ENCODE measurements at regions not wholly inside any gene's neighbourhood (a gene's known extent, or its start where the extent isn't known, plus 50 kb on each side); places are given as distances from the start of the nearest gene placed in this dataset.
"Not testable (repeated sequence)": the region's sequence is repeated elsewhere in the genome, so short reads cannot be mapped to it uniquely, and the experiment has no call there.

DNA sequence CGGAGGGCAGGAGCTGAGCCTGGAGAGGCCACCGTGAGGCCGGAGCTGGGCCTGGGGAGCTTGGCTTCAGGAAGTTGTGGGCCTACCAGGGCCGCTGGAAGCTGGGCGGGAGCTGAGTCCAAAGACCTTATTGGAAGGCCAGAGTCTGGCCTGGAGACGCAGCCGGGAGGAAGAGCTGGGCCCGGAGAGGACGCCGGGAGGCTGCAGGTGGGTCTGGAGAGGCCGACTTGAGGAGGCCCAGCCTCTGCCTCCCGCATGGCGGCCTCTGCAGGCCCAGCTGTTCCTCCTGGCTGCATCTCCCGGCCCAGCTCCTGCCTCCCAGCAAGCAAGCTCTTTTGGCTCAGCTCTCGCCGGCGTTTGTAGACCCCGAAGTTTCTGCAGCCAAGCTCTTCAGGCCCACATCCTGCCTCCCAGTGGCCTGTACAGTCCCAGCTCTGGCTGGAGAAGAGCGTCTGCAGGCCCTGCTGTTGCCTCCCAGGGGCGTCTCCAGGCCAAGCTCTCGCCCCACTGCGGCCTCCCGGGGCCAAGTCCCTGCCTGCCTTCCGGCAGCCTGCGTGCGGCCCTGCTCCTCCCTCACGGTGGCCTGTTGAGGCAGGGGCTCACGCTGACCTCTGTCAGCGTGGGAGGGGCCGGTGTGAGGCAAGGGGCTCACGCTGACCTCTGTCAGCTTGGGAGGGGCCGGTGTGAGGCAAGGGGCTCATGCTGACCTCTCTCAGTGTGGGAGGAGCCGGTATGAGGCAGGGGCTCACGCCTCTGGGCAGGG lies 70.4 kb upstream of the COBL start:
- H3K9me3 ChIP-seq (ENCODE audit: control insufficient read depth in 2 of 2, low read length in 2 of 2); H3K27ac ChIP-seq (ENCODE audit: low read depth in 2 of 2, low read length in 2 of 2); H3K4me3 ChIP-seq (ENCODE audit: low read length in 2 of 2); H3K9ac ChIP-seq (ENCODE audit: low read depth in 1 of 2, low read length in 2 of 2); H3K27me3 ChIP-seq (ENCODE audit: control insufficient read depth in 2 of 2, insufficient read depth in 2 of 2, low read length in 2 of 2); H3K36me3 ChIP-seq (ENCODE audit: control insufficient read depth in 2 of 2, insufficient read depth in 2 of 2, low read length in 2 of 2); H3K4me1 ChIP-seq (ENCODE audit: control insufficient read depth in 2 of 2, insufficient read depth in 2 of 2, low read length in 2 of 2): not testable (repeated sequence)

DNA sequence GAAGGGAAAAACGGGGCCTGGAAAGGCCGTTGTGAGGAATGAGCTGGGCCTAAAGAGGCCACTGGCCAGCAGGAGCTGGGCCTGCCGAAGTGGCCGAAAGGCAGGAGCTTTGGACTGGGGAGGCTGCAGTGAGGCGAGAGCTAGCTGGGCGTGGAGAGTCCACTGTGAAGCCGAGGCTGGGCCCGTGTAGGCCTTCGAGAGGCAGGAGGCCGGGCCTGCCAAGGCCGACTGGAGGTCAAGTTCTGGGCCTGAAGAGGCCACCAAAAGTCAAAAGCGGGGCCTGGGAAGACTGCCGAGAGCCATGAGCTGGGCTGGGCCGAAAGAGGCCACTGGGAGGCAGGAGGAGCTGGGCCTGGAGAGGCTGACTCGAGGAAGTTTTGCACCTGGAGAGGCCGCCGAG lies 69.6 kb upstream of the COBL start:
- not testable (repeated sequence) for H3K27me3 ChIP-seq (ENCODE audit: control insufficient read depth in 2 of 2, insufficient read depth in 2 of 2, low read length in 2 of 2); H3K27ac ChIP-seq (ENCODE audit: low read depth in 2 of 2, low read length in 2 of 2); H3K36me3 ChIP-seq (ENCODE audit: control insufficient read depth in 2 of 2, insufficient read depth in 2 of 2, low read length in 2 of 2); H3K4me3 ChIP-seq (ENCODE audit: low read length in 2 of 2); H3K9ac ChIP-seq (ENCODE audit: low read depth in 1 of 2, low read length in 2 of 2); H3K4me1 ChIP-seq (ENCODE audit: control insufficient read depth in 2 of 2, insufficient read depth in 2 of 2, low read length in 2 of 2); H3K9me3 ChIP-seq (ENCODE audit: control insufficient read depth in 2 of 2, low read length in 2 of 2)

DNA sequence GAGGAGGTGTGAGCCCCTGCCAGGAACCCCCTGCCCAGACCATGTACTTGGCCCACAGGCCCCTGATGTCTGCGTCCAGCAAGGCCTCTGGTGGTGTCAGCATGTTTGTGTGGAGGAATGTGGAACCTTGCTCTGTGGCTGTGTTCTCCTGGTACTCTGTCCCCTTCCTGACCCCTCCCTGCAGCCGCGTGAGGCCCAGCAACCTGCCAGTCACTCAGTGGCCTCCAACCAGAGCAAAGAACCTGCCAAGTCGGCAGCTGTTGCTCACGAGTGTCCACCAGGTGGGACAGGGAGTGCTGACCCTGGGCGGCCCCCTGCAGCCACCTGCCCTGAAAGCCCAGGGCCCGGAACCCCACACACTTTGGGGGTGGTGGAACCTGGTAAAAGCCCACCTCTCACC lies 65.6 kb upstream of the COBL start:
- H3K27ac ChIP-seq (ENCODE audit: low read depth in 2 of 2, low read length in 2 of 2): not testable (repeated sequence)

DNA sequence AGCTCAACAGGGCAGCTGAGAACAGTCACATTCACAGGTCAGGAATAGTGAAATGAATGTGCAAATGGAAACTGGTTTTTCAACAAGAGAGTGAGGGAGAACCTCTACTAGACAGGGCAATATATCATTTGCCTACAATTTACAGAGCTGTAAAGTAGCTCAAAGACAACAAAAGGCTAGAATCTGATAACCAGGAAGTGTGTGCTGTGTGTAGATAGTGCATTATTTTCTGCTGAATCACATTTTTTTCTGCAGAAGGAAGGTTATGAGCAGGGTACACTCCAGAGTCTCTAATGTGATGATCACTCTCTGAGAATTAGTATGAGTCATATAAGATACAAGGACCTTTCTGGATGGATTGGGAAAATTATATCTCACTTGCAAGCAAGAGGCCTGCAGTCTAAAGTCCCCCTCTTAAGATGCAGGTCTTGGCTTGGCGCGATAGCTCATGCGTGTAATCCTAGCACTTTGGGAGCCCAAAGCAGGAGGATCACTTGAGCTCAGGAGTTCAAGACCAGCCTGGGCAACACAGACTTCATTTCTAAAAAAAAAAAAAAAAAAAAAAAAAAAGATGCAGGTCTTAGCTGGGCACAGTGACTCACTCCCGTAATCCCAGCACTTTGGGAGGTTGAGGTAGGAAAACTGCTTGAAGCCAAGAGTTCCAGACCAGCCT lies 59.9 kb upstream of the COBL start:
- Histone ChIP-seq H3K27ac (ENCODE audit: low read depth in 2 of 2, low read length in 2 of 2) (peak overlapping the region; percentile 25 to 72), H3K36me3 (ENCODE audit: control insufficient read depth in 2 of 2, insufficient read depth in 2 of 2, low read length in 2 of 2) (no peaks in the 10 kb centered on the region), H3K4me3 (ENCODE audit: low read length in 2 of 2) (no peak overlapping the region), H3K4me1 (ENCODE audit: control insufficient read depth in 2 of 2, insufficient read depth in 2 of 2, low read length in 2 of 2) (peaks cover 4 to 11% of the 10 kb centered on the region in 2 donors), H3K27me3 (ENCODE audit: control insufficient read depth in 2 of 2, insufficient read depth in 2 of 2, low read length in 2 of 2) (no peaks in the 10 kb centered on the region), H3K9ac (ENCODE audit: low read depth in 1 of 2, low read length in 2 of 2) (no peak overlapping the region), H3K9me3 (ENCODE audit: control insufficient read depth in 2 of 2, low read length in 2 of 2) (no peaks in the 10 kb centered on the region)

More for the DNA sequence above, 65.6 kb upstream of the COBL start:
- not testable (repeated sequence) for H3K4me3 ChIP-seq (ENCODE audit: low read length in 2 of 2); H3K9ac ChIP-seq (ENCODE audit: low read depth in 1 of 2, low read length in 2 of 2); H3K4me1 ChIP-seq (ENCODE audit: control insufficient read depth in 2 of 2, insufficient read depth in 2 of 2, low read length in 2 of 2); H3K27me3 ChIP-seq (ENCODE audit: control insufficient read depth in 2 of 2, insufficient read depth in 2 of 2, low read length in 2 of 2); H3K36me3 ChIP-seq (ENCODE audit: control insufficient read depth in 2 of 2, insufficient read depth in 2 of 2, low read length in 2 of 2); H3K9me3 ChIP-seq (ENCODE audit: control insufficient read depth in 2 of 2, low read length in 2 of 2)

DNA sequence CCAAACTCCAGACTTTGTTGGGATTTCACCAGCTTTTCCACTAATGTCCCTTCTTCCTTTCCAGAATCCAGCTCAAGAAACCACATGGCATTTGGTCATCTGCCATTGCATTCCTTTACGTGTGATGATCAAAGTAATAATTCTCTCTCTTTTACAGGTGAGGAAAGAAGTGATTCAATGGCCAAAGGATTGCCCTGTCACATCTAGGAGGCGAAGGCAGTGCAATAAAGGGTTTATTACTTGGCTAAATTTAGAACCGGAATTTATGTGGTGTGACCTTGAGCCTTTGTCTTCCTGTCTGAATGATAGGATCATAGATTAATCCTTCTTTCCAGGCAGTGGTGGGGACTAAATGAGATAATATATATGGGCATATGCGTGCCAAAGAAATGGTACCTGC lies 58.3 kb upstream of the COBL start:
- H3K4me1 ChIP-seq (ENCODE audit: control insufficient read depth in 2 of 2, insufficient read depth in 2 of 2, low read length in 2 of 2): peaks cover 4 to 11% of the 10 kb centered on the region in 2 donors
- H3K27me3 ChIP-seq (ENCODE audit: control insufficient read depth in 2 of 2, insufficient read depth in 2 of 2, low read length in 2 of 2): no peaks in the 10 kb centered on the region
- H3K27ac ChIP-seq (ENCODE audit: low read depth in 2 of 2, low read length in 2 of 2): no peak overlapping the region
- H3K9me3 ChIP-seq (ENCODE audit: control insufficient read depth in 2 of 2, low read length in 2 of 2): no peaks in the 10 kb centered on the region
- H3K4me3 ChIP-seq (ENCODE audit: low read length in 2 of 2): no peak overlapping the region
- H3K36me3 ChIP-seq (ENCODE audit: control insufficient read depth in 2 of 2, insufficient read depth in 2 of 2, low read length in 2 of 2): no peaks in the 10 kb centered on the region
- H3K9ac ChIP-seq (ENCODE audit: low read depth in 1 of 2, low read length in 2 of 2): no peak overlapping the region

DNA sequence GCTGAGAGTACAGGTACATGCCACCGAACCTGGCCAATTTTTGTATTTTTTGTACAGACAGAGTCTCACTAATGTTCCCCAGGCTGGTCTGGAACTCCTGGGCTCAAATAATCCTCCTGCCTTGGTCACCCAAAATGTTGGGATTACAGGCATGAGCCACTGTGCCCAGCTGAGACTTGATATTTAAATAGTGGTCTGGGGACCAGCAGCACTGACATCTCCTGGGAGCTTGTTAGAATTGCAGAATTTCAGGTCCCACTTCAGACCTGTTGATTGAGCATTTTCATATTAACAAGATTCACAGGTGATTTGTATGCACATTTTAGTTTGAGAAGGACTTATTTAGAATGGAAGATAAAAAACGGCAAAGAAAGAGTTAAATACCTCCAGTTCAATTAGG lies 57.0 kb upstream of the COBL start:
- not testable (repeated sequence) for H3K4me3 ChIP-seq (ENCODE audit: low read length in 2 of 2); H3K27ac ChIP-seq (ENCODE audit: low read depth in 2 of 2, low read length in 2 of 2); H3K27me3 ChIP-seq (ENCODE audit: control insufficient read depth in 2 of 2, insufficient read depth in 2 of 2, low read length in 2 of 2); H3K36me3 ChIP-seq (ENCODE audit: control insufficient read depth in 2 of 2, insufficient read depth in 2 of 2, low read length in 2 of 2); H3K9ac ChIP-seq (ENCODE audit: low read depth in 1 of 2, low read length in 2 of 2); H3K9me3 ChIP-seq (ENCODE audit: control insufficient read depth in 2 of 2, low read length in 2 of 2)
- H3K4me1 ChIP-seq (ENCODE audit: control insufficient read depth in 2 of 2, insufficient read depth in 2 of 2, low read length in 2 of 2): peaks cover 4 to 13% of the 10 kb centered on the region in 2 donors

DNA sequence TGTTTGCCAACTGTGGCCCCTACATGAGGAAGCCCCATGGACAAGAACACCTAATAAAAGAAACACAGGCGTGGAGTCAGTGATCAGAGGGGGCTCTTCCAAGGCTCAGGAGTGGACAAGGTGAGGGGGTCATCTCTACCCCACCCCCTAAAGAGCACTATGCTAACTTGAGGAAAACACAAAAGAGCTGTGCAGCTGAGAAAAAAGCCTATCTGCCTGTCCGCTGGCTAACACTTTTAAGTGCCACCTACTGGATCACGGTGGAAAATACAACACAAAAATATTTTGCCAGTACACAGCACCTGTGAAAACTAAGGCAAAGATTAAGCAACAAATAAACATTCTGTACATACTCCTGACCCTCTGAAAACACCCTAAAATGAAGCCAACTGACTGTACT lies 53.1 kb upstream of the COBL start:
- Histone ChIP-seq H3K27me3 (ENCODE audit: control insufficient read depth in 2 of 2, insufficient read depth in 2 of 2, low read length in 2 of 2) (no peaks in the 10 kb centered on the region), H3K4me3 (ENCODE audit: low read length in 2 of 2) (no peak overlapping the region), H3K4me1 (ENCODE audit: control insufficient read depth in 2 of 2, insufficient read depth in 2 of 2, low read length in 2 of 2) (peaks cover 4% of the 10 kb centered on the region in 2 donors), H3K27ac (ENCODE audit: low read depth in 2 of 2, low read length in 2 of 2) (no peak overlapping the region), H3K36me3 (ENCODE audit: control insufficient read depth in 2 of 2, insufficient read depth in 2 of 2, low read length in 2 of 2) (no peaks in the 10 kb centered on the region), H3K9me3 (ENCODE audit: control insufficient read depth in 2 of 2, low read length in 2 of 2) (no peaks in the 10 kb centered on the region), H3K9ac (ENCODE audit: low read depth in 1 of 2, low read length in 2 of 2) (no peak overlapping the region)

DNA sequence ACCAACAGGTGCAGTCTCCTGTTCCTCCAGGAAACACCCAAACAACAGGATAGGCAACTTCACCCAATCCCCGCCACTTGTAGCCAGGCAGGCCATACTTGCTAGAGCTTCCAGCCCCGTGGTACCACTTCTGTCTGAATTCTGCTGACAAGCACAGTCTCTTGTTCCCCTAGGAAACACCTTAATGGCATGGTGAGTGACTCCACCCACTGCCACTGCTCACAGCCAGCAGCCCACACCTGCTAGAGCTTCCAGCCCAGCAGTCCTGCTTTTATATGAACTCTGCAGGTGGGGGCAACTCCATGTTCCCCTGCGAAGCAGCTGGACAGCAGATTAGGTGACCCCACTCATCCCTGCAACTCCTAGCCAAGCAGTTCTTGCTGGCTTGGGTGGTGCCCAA lies 52.6 kb upstream of the COBL start:
- not testable (repeated sequence) for H3K27ac ChIP-seq (ENCODE audit: low read depth in 2 of 2, low read length in 2 of 2); H3K36me3 ChIP-seq (ENCODE audit: control insufficient read depth in 2 of 2, insufficient read depth in 2 of 2, low read length in 2 of 2); H3K4me1 ChIP-seq (ENCODE audit: control insufficient read depth in 2 of 2, insufficient read depth in 2 of 2, low read length in 2 of 2); H3K4me3 ChIP-seq (ENCODE audit: low read length in 2 of 2); H3K9ac ChIP-seq (ENCODE audit: low read depth in 1 of 2, low read length in 2 of 2); H3K9me3 ChIP-seq (ENCODE audit: control insufficient read depth in 2 of 2, low read length in 2 of 2); H3K27me3 ChIP-seq (ENCODE audit: control insufficient read depth in 2 of 2, insufficient read depth in 2 of 2, low read length in 2 of 2)

DNA sequence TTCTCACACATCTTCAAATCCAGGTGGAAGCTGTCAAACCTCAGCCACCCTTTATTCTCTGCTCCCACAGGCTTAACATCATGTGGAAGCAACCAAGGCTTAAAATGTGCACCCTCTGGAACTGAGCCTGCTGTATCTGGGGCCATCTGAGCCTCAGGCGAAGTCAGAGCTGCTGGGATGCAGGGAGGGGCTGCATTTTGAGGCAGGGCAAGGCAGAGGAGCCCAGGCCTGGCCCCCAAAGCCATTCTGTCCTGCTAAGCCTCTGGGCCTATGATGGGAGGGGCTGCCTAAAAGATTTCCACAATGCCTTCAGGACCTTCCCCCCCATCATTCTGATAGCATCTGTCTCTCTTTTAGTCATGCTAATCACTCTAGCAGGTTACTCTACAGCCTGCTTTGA lies 51.7 kb upstream of the COBL start:
- H3K27me3 ChIP-seq (ENCODE audit: control insufficient read depth in 2 of 2, insufficient read depth in 2 of 2, low read length in 2 of 2): no peaks in the 10 kb centered on the region
- H3K27ac ChIP-seq (ENCODE audit: low read depth in 2 of 2, low read length in 2 of 2): no peak overlapping the region
- H3K9ac ChIP-seq (ENCODE audit: low read depth in 1 of 2, low read length in 2 of 2): no peak overlapping the region
- H3K4me3 ChIP-seq (ENCODE audit: low read length in 2 of 2): no peak overlapping the region
- H3K36me3 ChIP-seq (ENCODE audit: control insufficient read depth in 2 of 2, insufficient read depth in 2 of 2, low read length in 2 of 2): no peaks in the 10 kb centered on the region
- peaks cover 4% of the 10 kb centered on the region in 2 donors for H3K4me1 ChIP-seq (ENCODE audit: control insufficient read depth in 2 of 2, insufficient read depth in 2 of 2, low read length in 2 of 2)
- no peaks in the 10 kb centered on the region for H3K9me3 ChIP-seq (ENCODE audit: control insufficient read depth in 2 of 2, low read length in 2 of 2)

DNA sequence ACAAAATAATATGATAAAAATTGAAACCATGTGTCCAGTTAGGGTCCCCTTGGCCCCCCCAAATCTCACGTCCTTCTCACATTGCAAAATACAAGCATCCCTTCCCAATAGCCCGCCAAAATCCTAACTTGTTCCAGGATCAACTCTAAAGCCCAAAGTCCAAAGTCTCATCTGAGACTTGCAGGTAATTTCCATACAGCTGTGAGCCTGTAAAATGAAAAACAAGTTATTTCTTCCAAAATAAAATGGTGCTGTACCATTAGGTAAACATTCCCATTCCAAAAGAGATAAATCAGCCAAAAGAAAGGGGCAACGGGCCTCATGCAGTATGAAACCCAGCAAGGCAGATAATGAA lies 51.0 kb upstream of the COBL start:
- no peak overlapping the region for H3K9ac ChIP-seq (ENCODE audit: low read depth in 1 of 2, low read length in 2 of 2)
- H3K27ac ChIP-seq (ENCODE audit: low read depth in 2 of 2, low read length in 2 of 2): no peak overlapping the region
- H3K36me3 ChIP-seq (ENCODE audit: control insufficient read depth in 2 of 2, insufficient read depth in 2 of 2, low read length in 2 of 2): no peaks in the 10 kb centered on the region
- peaks cover 0 to under 1% of the 10 kb centered on the region in 2 donors for H3K27me3 ChIP-seq (ENCODE audit: control insufficient read depth in 2 of 2, insufficient read depth in 2 of 2, low read length in 2 of 2)
- peaks cover 4% of the 10 kb centered on the region in 2 donors for H3K4me1 ChIP-seq (ENCODE audit: control insufficient read depth in 2 of 2, insufficient read depth in 2 of 2, low read length in 2 of 2)
- no peak overlapping the region for H3K4me3 ChIP-seq (ENCODE audit: low read length in 2 of 2)
- H3K9me3 ChIP-seq (ENCODE audit: control insufficient read depth in 2 of 2, low read length in 2 of 2): no peaks in the 10 kb centered on the region
